Loucy (cell line): ENCODE measurements at regions not wholly inside any gene's neighbourhood (a gene's known extent, or its start where the extent isn't known, plus 50 kb on each side); places are given as distances from the start of the nearest gene placed in this dataset.

ENCODE experiments used
- H2AFZ ChIP-seq: fragments of 200-600 bp; sonication (generic); 2 replicates; pipeline ENCODE4 v1.6.0; 2016; ENCODE audit warnings: antibody characterized with exemption, mild to moderate bottlenecking, low read length, moderate library complexity
- H3F3A ChIP-seq: fragments of 200-600 bp; 2 replicates; pipeline ENCODE4 v1.6.0; 2016; ENCODE audit warnings: antibody characterized with exemption, low read depth, mild to moderate bottlenecking
- H3K27me3 ChIP-seq: fragments of 200-600 bp; sonication (generic); 2 replicates; pipeline ENCODE4 v1.6.1; 2014; ENCODE audit warnings: low read length, mild to moderate bottlenecking; ENCODE audit not compliant: insufficient read depth, poor library complexity, severe bottlenecking
- H3K36me3 ChIP-seq: fragments of 200-600 bp; sonication (generic); 2 replicates; pipeline ENCODE4 v1.6.1; 2016; ENCODE audit warnings: low read length; ENCODE audit not compliant: insufficient read depth
- H3K4me1 ChIP-seq: fragments of 200-600 bp; sonication (generic); 2 replicates; pipeline ENCODE4 v1.5.1; 2014; ENCODE audit warnings: low read length, mild to moderate bottlenecking; ENCODE audit not compliant: insufficient read depth, poor library complexity, severe bottlenecking
- H3K4me2 ChIP-seq: fragments of 200-600 bp; sonication (generic); 2 replicates; pipeline ENCODE4 v1.6.0; 2014; ENCODE audit warnings: antibody characterized with exemption, low read length, low read depth, mild to moderate bottlenecking; ENCODE audit not compliant: poor library complexity, severe bottlenecking
- H3K4me3 ChIP-seq: fragments of 200-600 bp; sonication (generic); 2 replicates; pipeline ENCODE4 v1.5.1; 2014; ENCODE audit warnings: low read length, mild to moderate bottlenecking, mixed read lengths; ENCODE audit not compliant: poor library complexity, severe bottlenecking
- H3K79me2 ChIP-seq: fragments of 200-600 bp; sonication (generic); 2 replicates; pipeline ENCODE4 v1.6.1; 2014; ENCODE audit warnings: low read length; ENCODE audit not compliant: insufficient read depth
- H3K9ac ChIP-seq: fragments of 200-600 bp; sonication (generic); 2 replicates; pipeline ENCODE4 v1.6.0; 2014; ENCODE audit warnings: mild to moderate bottlenecking, low read depth, low read length, moderate library complexity; ENCODE audit not compliant: poor library complexity, severe bottlenecking
- H3K9me2 ChIP-seq: fragments of 200-600 bp; sonication (generic); replicated peaks from 2 replicates; pipeline ENCODE4 v1.6.1; 2016; ENCODE audit warnings: low read depth, low read length, mixed read lengths
- H3K9me3 ChIP-seq: fragments of 200-600 bp; sonication (generic); 2 replicates; pipeline ENCODE4 v1.6.1; 2014; ENCODE audit warnings: mild to moderate bottlenecking, antibody characterized with exemption, low read length, low read depth; ENCODE audit not compliant: insufficient read depth
- H4K20me1 ChIP-seq: fragments of 200-600 bp; sonication (generic); 2 replicates; pipeline ENCODE4 v1.6.0; 2014; ENCODE audit warnings: antibody characterized with exemption, low read length, mild to moderate bottlenecking; ENCODE audit not compliant: insufficient read depth, poor library complexity, severe bottlenecking
- CTCF ChIP-seq: fragments of 200-600 bp; sonication (generic); conservative IDR thresholded peaks from 2 replicates; pipeline ENCODE4 v1.5.1; 2014; ENCODE audit warnings: mild to moderate bottlenecking, antibody characterized with exemption, low read length
- EZH2phosphoT487 ChIP-seq: fragments of 200-600 bp; IDR thresholded peaks from 2 replicates; pipeline ENCODE4 v1.6.1; 2018; ENCODE audit warnings: antibody characterized with exemption, mild to moderate bottlenecking, moderate library complexity, borderline replicate concordance

- Histone ChIP-seq H3K9me2 (no peaks in the 10 kb centered on the region), H3K4me3 (no peak overlapping the region), H3K4me1 (no peaks in the 10 kb centered on the region), H3K9me3 (0 out of 2 replicates have a peak, but pooled peaks cover 5% of the 10 kb centered on the region), H3K79me2 (no peaks in the 10 kb centered on the region), H4K20me1 (no peaks in the 10 kb centered on the region), H3F3A (no peaks in the 10 kb centered on the region), H3K4me2 (no peak overlapping the region), H3K36me3 (no peaks in the 10 kb centered on the region), H3K9ac (no peak overlapping the region), H3K27me3 (no peaks in the 10 kb centered on the region), H2AFZ (no peak overlapping the region)
- no peak for TF ChIP-seq CTCF
- no peak for TF ChIP-seq EZH2phosphoT487
Measured at GRCh38 chr19:30856376-30856775, 484.2 kb downstream of the ZNF536 start.

- Histone ChIP-seq H3K27me3 (no peaks in the 10 kb centered on the region), H3K4me1 (no peaks in the 10 kb centered on the region), H2AFZ (no peak overlapping the region), H3K36me3 (no peaks in the 10 kb centered on the region), H3K9me3 (0 out of 2 replicates have a peak, but pooled peaks cover 5% of the 10 kb centered on the region), H4K20me1 (no peaks in the 10 kb centered on the region), H3K9ac (no peak overlapping the region), H3K79me2 (no peaks in the 10 kb centered on the region), H3K4me3 (no peak overlapping the region), H3F3A (no peaks in the 10 kb centered on the region), H3K4me2 (no peak overlapping the region), H3K9me2 (no peaks in the 10 kb centered on the region)
- TF ChIP-seq EZH2phosphoT487 (no peak), CTCF (no peak)
Measured at GRCh38 chr19:30855442-30855841, 483.3 kb downstream of the ZNF536 start.

GRCh38 chr19:30854661-30855060 lies 482.5 kb downstream of the ZNF536 start:
- Histone ChIP-seq H3K27me3 (no peaks in the 10 kb centered on the region), H3K36me3 (no peaks in the 10 kb centered on the region), H3K9me3 (0 out of 2 replicates have a peak, but pooled peaks cover 3% of the 10 kb centered on the region), H3K4me3 (no peak overlapping the region), H3F3A (no peaks in the 10 kb centered on the region), H3K4me1 (no peaks in the 10 kb centered on the region), H3K79me2 (no peaks in the 10 kb centered on the region), H3K4me2 (no peak overlapping the region), H3K9me2 (no peaks in the 10 kb centered on the region), H2AFZ (no peak overlapping the region), H4K20me1 (no peaks in the 10 kb centered on the region), H3K9ac (no peak overlapping the region)
- TF ChIP-seq EZH2phosphoT487 (no peak), CTCF (no peak)
